K562 (cell line): ENCODE measurements at regions not wholly inside any gene's neighbourhood (a gene's known extent, or its start where the extent isn't known, plus 50 kb on each side); places are given as distances from the start of the nearest gene placed in this dataset.

Experiments used
- ATAC-seq: fragments of 200-7000 bp; cut with Tn5 transposase; 3 replicates; pipeline ENCODE4 v1.9.1; 2020; ENCODE audit warnings: moderate library complexity
- BruUV-seq: library from RNA; stranded (reverse); fragments of 400-500 nt; replicated peaks from 2 replicates; lab custom pipeline; 2021; lab: Mats Ljungman, UMichigan
- CTCF ChIA-PET: fragments of 300-600 bp; formaldehyde crosslinking; extraction: SDS; loops from one replicate; lab custom pipeline; 2021; ENCODE audit warnings: low intra/inter-chr PET ratio; lab: Yijun Ruan, JAX
- POLR2A ChIA-PET: fragments of 300-600, 350-650 bp; sonication (Branson Sonifier 250); formaldehyde crosslinking; extraction: SDS; loops from one replicate; lab custom pipeline; 2021; ENCODE audit warnings: antibody characterized with exemption, inconsistent platforms; lab: Yijun Ruan, JAX
- DNase-seq, 4 experiments: peaks; one replicate each; pipeline versions ENCODE4 v3.0.0 to v3.0.0-alpha.2; 2011 to 2018; ENCODE audit warnings: low spot score in 3 of 4, mixed read lengths in 3 of 4; ENCODE audit errors: extremely low read depth in 1 of 4
- FAIRE-seq: peaks from 2 replicates; lab custom pipeline; 2011; peaks lifted over from hg19 to GRCh38; lab: Jason Lieb, UNC
- H2AFZ ChIP-seq: 2 replicates; pipeline ENCODE4 v1.6.0; 2011; ENCODE audit warnings: low read depth, low read length, control low read depth, inconsistent platforms
- H3K27ac ChIP-seq: fragments of 200-600 bp; 3 replicates; pipeline ENCODE4 v1.8.0; 2011; ENCODE audit warnings: low read depth, mild to moderate bottlenecking, control low read depth, inconsistent platforms, low read length, moderate library complexity, mixed read lengths; ENCODE audit errors: extremely low read depth
- H3K27me3 ChIP-seq, 2 experiments: fragments of 300-600 bp in 1 of 2; 2 replicates in 1 of 2; 3 replicates in 1 of 2; pipeline versions ENCODE4 v1.6.0 to v1.8.0; 2011; ENCODE audit warnings: inconsistent platforms in 2 of 2, low read length in 2 of 2, mild to moderate bottlenecking in 1 of 2, mixed read lengths in 1 of 2, moderate library complexity in 1 of 2; ENCODE audit not compliant: control insufficient read depth in 2 of 2, insufficient read depth in 2 of 2
- H3K36me3 ChIP-seq: fragments of 300-600 bp; 3 replicates; pipeline ENCODE4 v1.8.0; 2011; ENCODE audit warnings: mild to moderate bottlenecking, low read length, inconsistent platforms; ENCODE audit not compliant: control insufficient read depth, insufficient read depth
- H3K4me1 ChIP-seq, 2 experiments: fragments of 200-600 bp in 1 of 2; replicated peaks in 1 of 2; 2 replicates in 1 of 2; 3 replicates in 1 of 2; pipeline versions ENCODE4 v1.5.1 to v1.8.0; 2011; ENCODE audit warnings: inconsistent platforms in 2 of 2, low read length in 2 of 2, mild to moderate bottlenecking in 1 of 2, mixed read lengths in 1 of 2, moderate library complexity in 1 of 2; ENCODE audit not compliant: control insufficient read depth in 2 of 2, insufficient read depth in 2 of 2
- H3K4me2 ChIP-seq: 2 replicates; pipeline ENCODE4 v1.6.1; 2011; ENCODE audit warnings: low read length, control low read depth, inconsistent platforms, mixed read lengths; ENCODE audit not compliant: insufficient read depth
- H3K4me3 ChIP-seq: fragments of 200-600 bp; sonication (generic), shearing (Covaris generic); 2 replicates; pipeline ENCODE4 v1.5.1; 2016; ENCODE audit warnings: control low read depth, inconsistent platforms
- H3K79me2 ChIP-seq: fragments of 200-600 bp; 3 replicates; pipeline ENCODE4 v1.8.0; 2011; ENCODE audit warnings: low read length, inconsistent platforms; ENCODE audit not compliant: control insufficient read depth, insufficient read depth
- H3K9ac ChIP-seq, 2 experiments: 2 replicates each; pipeline versions ENCODE4 v1.6.0 to v1.6.1; 2011; ENCODE audit warnings: low read depth in 2 of 2, low read length in 2 of 2, control low read depth in 1 of 2, inconsistent platforms in 1 of 2, mild to moderate bottlenecking in 1 of 2, mixed read lengths in 1 of 2; ENCODE audit not compliant: insufficient read depth in 1 of 2
- H3K9me1 ChIP-seq: one replicate; pipeline ENCODE4 v1.6.0; 2011; ENCODE audit warnings: inconsistent platforms, mild to moderate bottlenecking, low read length, moderate library complexity; ENCODE audit not compliant: control insufficient read depth, insufficient read depth
- H3K9me3 ChIP-seq: replicated peaks from 2 replicates; pipeline ENCODE4 v1.5.1; 2011; ENCODE audit warnings: low read depth, low read length, inconsistent platforms; ENCODE audit not compliant: control insufficient read depth, insufficient read depth
- H4K20me1 ChIP-seq: replicated peaks from 2 replicates; pipeline ENCODE4 v1.6.1; 2011; ENCODE audit warnings: low read length, inconsistent platforms, mixed read lengths; ENCODE audit not compliant: control insufficient read depth, insufficient read depth
- E2F3 ChIP-seq: fragments of 250-450 bp; sonication (Bioruptor Pico); IDR thresholded peaks from 2 replicates; pipeline ENCODE4 v1.4.0; 2020; ENCODE audit warnings: mild to moderate bottlenecking
- EGR1 ChIP-seq: fragments of 450-650 bp; conservative IDR thresholded peaks from 2 replicates; pipeline ENCODE4 v1.6.1; 2017; ENCODE audit warnings: mild to moderate bottlenecking
- HEY1 ChIP-seq: fragments of 250-450 bp; sonication (Bioruptor Pico); IDR thresholded peaks from 2 replicates; pipeline ENCODE4 v1.5.0; 2020; ENCODE audit warnings: mild to moderate bottlenecking, moderate library complexity, borderline replicate concordance
- KLF13 ChIP-seq: fragments of 450-650 bp; IDR thresholded peaks from 2 replicates; pipeline ENCODE4 v1.6.1; 2016; ENCODE audit warnings: missing genetic modification characterization, low read depth, mild to moderate bottlenecking, missing compliant biosample characterization, moderate library complexity, borderline replicate concordance
- MCM3 ChIP-seq: fragments of 450-650 bp; IDR thresholded peaks from 2 replicates; pipeline ENCODE4 v1.6.1; 2016
- NFXL1 ChIP-seq: fragments of 450-650 bp; formaldehyde crosslinking; IDR thresholded peaks from 2 replicates; pipeline ENCODE4 v1.4.0; 2021; ENCODE audit warnings: mild to moderate bottlenecking
- PHF20 ChIP-seq: fragments of 450-650 bp; IDR thresholded peaks from 2 replicates; pipeline ENCODE4 v1.6.1; 2018; ENCODE audit not compliant: partially characterized antibody
- TAF15 ChIP-seq: fragments of 200-400 bp; formaldehyde crosslinking; IDR thresholded peaks from 2 replicates; pipeline ENCODE4 v1.6.1; 2017; ENCODE audit warnings: mild to moderate bottlenecking, low read depth, low read length, moderate library complexity
- ZC3H11A ChIP-seq: IDR thresholded peaks from 2 replicates; pipeline ENCODE4 v1.6.1; 2012; ENCODE audit warnings: low read depth, low read length, improper control_type of control experiment
- ZNF143 ChIP-seq: sonication (generic); formaldehyde crosslinking; IDR thresholded peaks from 2 replicates; pipeline ENCODE4 v1.9.0; 2022; ENCODE audit warnings: mild to moderate bottlenecking, missing genetic modification reagents
- ZNF696 ChIP-seq: fragments of 250-450 bp; sonication (Bioruptor Pico); conservative IDR thresholded peaks from 2 replicates; pipeline ENCODE4 v1.4.0; 2020; ENCODE audit warnings: mild to moderate bottlenecking, moderate library complexity
- in situ Hi-C: fragments of 300-500 bp; cut with MboI; formaldehyde crosslinking; loops from 4 replicates; pipeline ENCODE4 v1.15.0; 2018; ENCODE audit warnings: inconsistent platforms, mixed read lengths
- intact Hi-C: fragments of 100-400 bp; cut with micrococcal nuclease; formaldehyde crosslinking; loops from 2 replicates; pipeline ENCODE4 v1.14.2; 2022
- TF ChIP-seq, protein P1 (sequence below): fragments of 450-650 bp; formaldehyde crosslinking; IDR thresholded peaks from 2 replicates; pipeline ENCODE4 v1.4.0; 2020; ENCODE audit warnings: mild to moderate bottlenecking, moderate library complexity
- TF ChIP-seq, protein P2 (sequence below): sonication (generic); formaldehyde crosslinking; IDR thresholded peaks from 2 replicates; pipeline ENCODE4 v1.8.0; 2022; ENCODE audit warnings: mild to moderate bottlenecking, missing genetic modification reagents, borderline replicate concordance
- TF ChIP-seq, protein P3 (sequence below): fragments of 250-450 bp; sonication (Bioruptor Pico); IDR thresholded peaks from 2 replicates; pipeline ENCODE4 v1.5.1; 2021; ENCODE audit warnings: mild to moderate bottlenecking

DNA sequence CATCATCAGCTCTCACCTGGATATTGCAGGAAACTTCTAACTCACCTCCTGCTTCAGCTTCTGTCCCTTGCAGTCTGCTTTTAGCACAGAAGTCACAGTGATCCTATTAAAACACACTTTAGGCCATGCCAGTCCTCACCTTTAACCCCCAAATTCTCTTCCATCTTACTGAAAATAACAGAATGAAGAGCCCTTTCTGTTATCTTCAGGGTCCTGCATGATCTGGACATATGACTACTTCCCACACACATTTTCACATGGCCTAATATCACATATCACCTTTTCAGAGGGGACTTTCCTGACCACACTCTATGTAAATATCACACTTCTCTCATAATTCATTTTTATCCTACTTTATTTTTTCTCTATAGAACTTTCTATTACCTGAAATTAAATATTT lies 550.6 kb upstream of the CLINT1 start (continued):
- no peak for TF ChIP-seq KLF13 (tag)
- no peak for TF ChIP-seq NFXL1
- TF ChIP-seq, all 486 proteins: peak for 0

DNA sequence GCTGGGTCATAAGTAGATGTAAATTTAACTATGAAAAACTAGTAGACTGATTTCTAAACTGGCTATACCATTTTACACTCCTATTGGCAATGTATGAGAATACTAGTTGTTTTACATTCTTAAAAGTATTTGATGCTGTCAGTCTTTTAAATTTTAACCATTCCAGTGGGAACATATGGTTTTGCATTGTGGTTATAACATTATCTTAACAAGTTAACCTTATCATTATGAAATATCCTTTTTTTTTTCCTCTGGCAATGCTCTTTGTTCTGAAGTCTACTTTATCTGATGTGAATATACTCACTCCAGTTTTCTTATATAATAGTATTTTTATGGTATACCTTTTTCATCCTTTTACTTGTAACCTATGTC lies 548.9 kb upstream of the CLINT1 start:
- Histone ChIP-seq H3K9me3 (no peaks in the 10 kb centered on the region; the same call in 1 of the 2 replicates), H3K79me2 (no peaks in the 10 kb centered on the region), H3K36me3 (no peaks in the 10 kb centered on the region), H3K4me1 (no peaks in the 10 kb centered on the region), H3K4me3 (no peak overlapping the region), H3K27ac (no peak overlapping the region), H3K27me3 (no peaks in the 10 kb centered on the region), H3K4me2 (no peak overlapping the region), H4K20me1 (no peaks in the 10 kb centered on the region), H2AFZ (no peak overlapping the region), H3K9ac (no peak overlapping the region), H3K9me1 (no peaks in the 10 kb centered on the region)
- no TSS peak for BruUV-seq
- FAIRE-seq (no peak), ATAC-seq (no peak), DNase-seq (no peak)
- intact Hi-C loops (no loop called here), in situ Hi-C loops (no loop called here)
- POLR2A ChIA-PET: no interaction called here
- CTCF ChIA-PET: no interaction called here
- TF ChIP-seq E2F3: no peak
- TF ChIP-seq HEY1: no peak
- no peak for TF ChIP-seq TAF15
- no peak for TF ChIP-seq MCM3
- TF ChIP-seq, protein P1, sequence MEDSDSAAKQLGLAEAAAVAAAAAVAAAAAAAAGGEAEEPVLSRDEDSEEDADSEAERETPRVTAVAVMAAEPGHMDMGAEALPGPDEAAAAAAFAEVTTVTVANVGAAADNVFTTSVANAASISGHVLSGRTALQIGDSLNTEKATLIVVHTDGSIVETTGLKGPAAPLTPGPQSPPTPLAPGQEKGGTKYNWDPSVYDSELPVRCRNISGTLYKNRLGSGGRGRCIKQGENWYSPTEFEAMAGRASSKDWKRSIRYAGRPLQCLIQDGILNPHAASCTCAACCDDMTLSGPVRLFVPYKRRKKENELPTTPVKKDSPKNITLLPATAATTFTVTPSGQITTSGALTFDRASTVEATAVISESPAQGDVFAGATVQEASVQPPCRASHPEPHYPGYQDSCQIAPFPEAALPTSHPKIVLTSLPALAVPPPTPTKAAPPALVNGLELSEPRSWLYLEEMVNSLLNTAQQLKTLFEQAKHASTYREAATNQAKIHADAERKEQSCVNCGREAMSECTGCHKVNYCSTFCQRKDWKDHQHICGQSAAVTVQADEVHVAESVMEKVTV: no peak
- TF ChIP-seq, protein P2, sequence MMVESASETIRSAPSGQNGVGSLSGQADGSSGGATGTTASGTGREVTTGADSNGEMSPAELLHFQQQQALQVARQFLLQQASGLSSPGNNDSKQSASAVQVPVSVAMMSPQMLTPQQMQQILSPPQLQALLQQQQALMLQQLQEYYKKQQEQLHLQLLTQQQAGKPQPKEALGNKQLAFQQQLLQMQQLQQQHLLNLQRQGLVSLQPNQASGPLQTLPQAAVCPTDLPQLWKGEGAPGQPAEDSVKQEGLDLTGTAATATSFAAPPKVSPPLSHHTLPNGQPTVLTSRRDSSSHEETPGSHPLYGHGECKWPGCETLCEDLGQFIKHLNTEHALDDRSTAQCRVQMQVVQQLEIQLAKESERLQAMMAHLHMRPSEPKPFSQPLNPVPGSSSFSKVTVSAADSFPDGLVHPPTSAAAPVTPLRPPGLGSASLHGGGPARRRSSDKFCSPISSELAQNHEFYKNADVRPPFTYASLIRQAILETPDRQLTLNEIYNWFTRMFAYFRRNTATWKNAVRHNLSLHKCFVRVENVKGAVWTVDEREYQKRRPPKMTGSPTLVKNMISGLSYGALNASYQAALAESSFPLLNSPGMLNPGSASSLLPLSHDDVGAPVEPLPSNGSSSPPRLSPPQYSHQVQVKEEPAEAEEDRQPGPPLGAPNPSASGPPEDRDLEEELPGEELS: no peak
- TF ChIP-seq, protein P3, sequence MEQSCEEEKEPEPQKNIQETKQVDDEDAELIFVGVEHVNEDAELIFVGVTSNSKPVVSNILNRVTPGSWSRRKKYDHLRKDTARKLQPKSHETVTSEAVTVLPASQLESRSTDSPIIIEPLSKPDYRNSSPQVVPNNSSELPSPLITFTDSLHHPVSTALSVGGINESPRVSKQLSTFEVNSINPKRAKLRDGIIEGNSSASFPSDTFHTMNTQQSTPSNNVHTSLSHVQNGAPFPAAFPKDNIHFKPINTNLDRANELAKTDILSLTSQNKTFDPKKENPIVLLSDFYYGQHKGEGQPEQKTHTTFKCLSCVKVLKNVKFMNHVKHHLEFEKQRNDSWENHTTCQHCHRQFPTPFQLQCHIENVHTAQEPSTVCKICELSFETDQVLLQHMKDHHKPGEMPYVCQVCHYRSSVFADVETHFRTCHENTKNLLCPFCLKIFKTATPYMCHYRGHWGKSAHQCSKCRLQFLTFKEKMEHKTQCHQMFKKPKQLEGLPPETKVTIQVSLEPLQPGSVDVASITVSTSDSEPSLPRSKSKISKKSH (CRISPR knock-in tag): no peak
- no peak for TF ChIP-seq ZNF143 (CRISPR knock-in tag)
- TF ChIP-seq ZC3H11A: no peak
- no peak for TF ChIP-seq PHF20
- no peak for TF ChIP-seq EGR1
- no peak for TF ChIP-seq ZNF696 (CRISPR knock-in tag)
